Neural crest cell (in vitro differentiated cells): ENCODE measurements at regions not wholly inside any gene's neighbourhood (a gene's known extent, or its start where the extent isn't known, plus 50 kb on each side); places are given as distances from the start of the nearest gene placed in this dataset.
"Not testable (repeated sequence)": the region's sequence is repeated elsewhere in the genome, so short reads cannot be mapped to it uniquely, and the experiment has no call there.

ENCODE experiments used
- DNase-seq: peaks from one replicate; pipeline ENCODE4 v3.0.0; 2021; ENCODE audit warnings: low read depth, mixed read lengths, low spot score
- H3K27ac Mint-ChIP-seq: one replicate; pipeline ENCODE4 v1.8.0; 2021; ENCODE audit warnings: mild to moderate bottlenecking, mixed read lengths; ENCODE audit not compliant: unreplicated experiment
- H3K27me3 Mint-ChIP-seq: 2 replicates; pipeline ENCODE4 v1.8.0; 2021; ENCODE audit warnings: low read depth, mild to moderate bottlenecking, mixed read lengths
- H3K36me3 Mint-ChIP-seq: 2 replicates; pipeline ENCODE4 v1.8.0; 2021; ENCODE audit warnings: low read depth, mild to moderate bottlenecking, mixed read lengths
- H3K4me1 Mint-ChIP-seq: 2 replicates; pipeline ENCODE4 v1.8.0; 2021; ENCODE audit warnings: mixed read lengths
- H3K4me3 Mint-ChIP-seq: one replicate; pipeline ENCODE4 v1.8.0; 2021; ENCODE audit warnings: mild to moderate bottlenecking, mixed read lengths
- H3K9me3 Mint-ChIP-seq: 2 replicates; pipeline ENCODE4 v1.8.0; 2021; ENCODE audit warnings: mixed read lengths

- H3K4me3 Mint-ChIP-seq, H3K9me3 Mint-ChIP-seq, DNase-seq, H3K27ac Mint-ChIP-seq, H3K4me1 Mint-ChIP-seq, H3K36me3 Mint-ChIP-seq, H3K27me3 Mint-ChIP-seq: not testable (repeated sequence)
Observed at GRCh38 chr1:120465900-120466299, 51.1 kb downstream of the NBPF8 start.

- peaks cover 10% of the 10 kb centered on the region for H3K36me3 Mint-ChIP-seq
- not testable (repeated sequence) for H3K4me3 Mint-ChIP-seq, H3K27ac Mint-ChIP-seq, DNase-seq, H3K4me1 Mint-ChIP-seq, H3K9me3 Mint-ChIP-seq, H3K27me3 Mint-ChIP-seq
Observed at GRCh38 chr1:120477663-120478062, 62.8 kb downstream of the NBPF8 start.

- not testable (repeated sequence) for H3K4me3 Mint-ChIP-seq, H3K27ac Mint-ChIP-seq, H3K4me1 Mint-ChIP-seq, H3K27me3 Mint-ChIP-seq, DNase-seq, H3K9me3 Mint-ChIP-seq
- peaks cover 12% of the 10 kb centered on the region for H3K36me3 Mint-ChIP-seq
Observed at GRCh38 chr1:120478400-120478799, 63.6 kb downstream of the NBPF8 start.

- not testable (repeated sequence) for DNase-seq, H3K9me3 Mint-ChIP-seq, H3K27me3 Mint-ChIP-seq, H3K27ac Mint-ChIP-seq, H3K36me3 Mint-ChIP-seq, H3K4me1 Mint-ChIP-seq, H3K4me3 Mint-ChIP-seq
Observed at GRCh38 chr1:120487542-120487941, 72.7 kb downstream of the NBPF8 start.

- not testable (repeated sequence) for H3K27me3 Mint-ChIP-seq, H3K9me3 Mint-ChIP-seq, H3K4me3 Mint-ChIP-seq, H3K36me3 Mint-ChIP-seq, H3K27ac Mint-ChIP-seq, H3K4me1 Mint-ChIP-seq, DNase-seq
Observed at GRCh38 chr1:120489217-120489616, 74.4 kb downstream of the NBPF8 start.

- H3K9me3 Mint-ChIP-seq, H3K27me3 Mint-ChIP-seq, H3K4me1 Mint-ChIP-seq, DNase-seq, H3K27ac Mint-ChIP-seq, H3K36me3 Mint-ChIP-seq, H3K4me3 Mint-ChIP-seq: not testable (repeated sequence)
Observed at GRCh38 chr1:120497145-120497544, 82.3 kb downstream of the NBPF8 start.

- H3K27ac Mint-ChIP-seq, H3K36me3 Mint-ChIP-seq, H3K9me3 Mint-ChIP-seq, H3K4me3 Mint-ChIP-seq, H3K4me1 Mint-ChIP-seq, DNase-seq, H3K27me3 Mint-ChIP-seq: not testable (repeated sequence)
Observed at GRCh38 chr1:120503284-120503683, 88.4 kb downstream of the NBPF8 start.

GRCh38 chr1:120506352-120506751 lies 91.5 kb downstream of the NBPF8 start:
- not testable (repeated sequence) for H3K4me1 Mint-ChIP-seq, H3K9me3 Mint-ChIP-seq, DNase-seq, H3K36me3 Mint-ChIP-seq, H3K4me3 Mint-ChIP-seq, H3K27ac Mint-ChIP-seq, H3K27me3 Mint-ChIP-seq

- not testable (repeated sequence) for H3K4me1 Mint-ChIP-seq, H3K27ac Mint-ChIP-seq, DNase-seq, H3K4me3 Mint-ChIP-seq, H3K9me3 Mint-ChIP-seq, H3K36me3 Mint-ChIP-seq, H3K27me3 Mint-ChIP-seq
Observed at GRCh38 chr1:120508351-120508750, 93.5 kb downstream of the NBPF8 start.

- H3K4me1 Mint-ChIP-seq, H3K27ac Mint-ChIP-seq, H3K9me3 Mint-ChIP-seq, H3K27me3 Mint-ChIP-seq, DNase-seq, H3K36me3 Mint-ChIP-seq, H3K4me3 Mint-ChIP-seq: not testable (repeated sequence)
Observed at GRCh38 chr1:120509258-120509657, 94.4 kb downstream of the NBPF8 start.

GRCh38 chr1:120513099-120513498 lies 98.3 kb downstream of the NBPF8 start:
- H3K27ac Mint-ChIP-seq, H3K4me3 Mint-ChIP-seq, DNase-seq, H3K27me3 Mint-ChIP-seq, H3K36me3 Mint-ChIP-seq, H3K4me1 Mint-ChIP-seq, H3K9me3 Mint-ChIP-seq: not testable (repeated sequence)

GRCh38 chr1:120513531-120513930 lies 98.7 kb downstream of the NBPF8 start:
- H3K27ac Mint-ChIP-seq, H3K36me3 Mint-ChIP-seq, H3K4me3 Mint-ChIP-seq, H3K4me1 Mint-ChIP-seq, H3K9me3 Mint-ChIP-seq, H3K27me3 Mint-ChIP-seq, DNase-seq: not testable (repeated sequence)

GRCh38 chr1:120519196-120519595 lies 104.4 kb downstream of the NBPF8 start:
- H3K4me1 Mint-ChIP-seq, H3K27me3 Mint-ChIP-seq, H3K36me3 Mint-ChIP-seq, DNase-seq, H3K4me3 Mint-ChIP-seq, H3K27ac Mint-ChIP-seq, H3K9me3 Mint-ChIP-seq: not testable (repeated sequence)

- H3K4me3 Mint-ChIP-seq, H3K9me3 Mint-ChIP-seq, DNase-seq, H3K27ac Mint-ChIP-seq, H3K4me1 Mint-ChIP-seq, H3K36me3 Mint-ChIP-seq, H3K27me3 Mint-ChIP-seq: not testable (repeated sequence)
Observed at GRCh38 chr1:120524416-120524815, 109.6 kb downstream of the NBPF8 start.

- H3K4me1 Mint-ChIP-seq, DNase-seq, H3K9me3 Mint-ChIP-seq, H3K36me3 Mint-ChIP-seq, H3K4me3 Mint-ChIP-seq, H3K27ac Mint-ChIP-seq, H3K27me3 Mint-ChIP-seq: not testable (repeated sequence)
Observed at GRCh38 chr1:120525386-120525785, 110.6 kb downstream of the NBPF8 start.
